ENCODE measurements at regions not wholly inside any gene's neighbourhood (a gene's known extent, or its start where the extent isn't known, plus 50 kb on each side); places are given as distances from the start of the nearest gene placed in this dataset.

GRCh38 chr18:57951117-57951796 lies 92.8 kb upstream of the NEDD4L start:
- H3K36me3 Mint-ChIP-seq (ENCODE audit: insufficient read depth in 1 of 3, low read depth in 3 of 3): no peaks in the 10 kb centered on the region
- no CpG with 5 or more reads among the region's 8 CpGs for WGBS (ENCODE audit: extremely low coverage, insufficient read length, low lambda C conversion rate)
- no peak for TF ChIP-seq CTCF (conservative IDR thresholded peaks at IDR 0.05)

More at GRCh38 chr18:57951117-57951796, 92.8 kb upstream of the NEDD4L start:
- Histone ChIP-seq H3K18ac (ENCODE audit: insufficient read length, low read depth, low read length) (no peak overlapping the region), H3K56ac (ENCODE audit: insufficient read length, low read depth, low read length) (no peak overlapping the region), H4K91ac (ENCODE audit: insufficient read length, low read depth, low read length) (no peak overlapping the region), H2AK5ac (ENCODE audit: insufficient read length, low read length) (no peak overlapping the region), H3K4me1 (ENCODE audit: insufficient read depth, low read length) (no peaks in the 10 kb centered on the region), H2BK12ac (ENCODE audit: insufficient read length, low read depth, low read length) (no peak overlapping the region), H3K4ac (ENCODE audit: low read depth, low read length) (no peak overlapping the region), H3K27me3 (ENCODE audit: insufficient read depth, low read length) (no peaks in the 10 kb centered on the region), H3K79me1 (ENCODE audit: insufficient read depth, low read depth, low read length, poor library complexity, severe bottlenecking) (no peaks in the 10 kb centered on the region), H2BK120ac (ENCODE audit: low read depth, low read length, poor library complexity, severe bottlenecking) (no peak overlapping the region), H3K27ac (ENCODE audit: insufficient read length, low read depth, low read length) (no peak overlapping the region), H2BK5ac (ENCODE audit: insufficient read length, low read length) (no peak overlapping the region), H3K79me2 (ENCODE audit: insufficient read depth, low read length) (no peaks in the 10 kb centered on the region), H3K23ac (ENCODE audit: insufficient read length, low read depth, low read length) (no peak overlapping the region), H3K23me2 (ENCODE audit: insufficient read length, low read depth, low read length, poor library complexity, severe bottlenecking) (no peaks in the 10 kb centered on the region), H3K9me3 (ENCODE audit: control insufficient read depth, low read depth, low read length) (no peaks in the 10 kb centered on the region), H2BK20ac (ENCODE audit: low read depth, low read length, poor library complexity, severe bottlenecking) (no peak overlapping the region), H4K5ac (ENCODE audit: insufficient read length, low read depth, low read length) (no peak overlapping the region), H4K20me1 (ENCODE audit: control insufficient read depth, insufficient read depth, insufficient read length) (no peaks in the 10 kb centered on the region), H3K4me2 (ENCODE audit: insufficient read depth, insufficient read length, low read length) (no peak overlapping the region), H4K8ac (replicated peaks; ENCODE audit: insufficient read length, low read depth, low read length) (no peak overlapping the region), H3T11ph (ENCODE audit: low read length) (no peak overlapping the region), H3K9ac (ENCODE audit: extremely low read depth, insufficient read length, low read length) (no peak overlapping the region), H3K14ac (ENCODE audit: insufficient read depth, low read length) (no peak overlapping the region), H2AFZ (ENCODE audit: low read length) (no peak overlapping the region), H2BK15ac (ENCODE audit: low read depth, low read length) (no peak overlapping the region)
- H3K4me1 Mint-ChIP-seq: no peaks in the 10 kb centered on the region
- H3K9me3 Mint-ChIP-seq: no peaks in the 10 kb centered on the region
- DNase-seq: no peak
- no peak overlapping the region for H3K27ac Mint-ChIP-seq
- H3K4me3 Mint-ChIP-seq: no peak overlapping the region
- H3K27me3 Mint-ChIP-seq (ENCODE audit: low read depth): peaks cover 2% of the 10 kb centered on the region

Measured in H9 (cell line).